ENCODE measurements at regions not wholly inside any gene's neighbourhood (a gene's known extent, or its start where the extent isn't known, plus 50 kb on each side); places are given as distances from the start of the nearest gene placed in this dataset.

DNA sequence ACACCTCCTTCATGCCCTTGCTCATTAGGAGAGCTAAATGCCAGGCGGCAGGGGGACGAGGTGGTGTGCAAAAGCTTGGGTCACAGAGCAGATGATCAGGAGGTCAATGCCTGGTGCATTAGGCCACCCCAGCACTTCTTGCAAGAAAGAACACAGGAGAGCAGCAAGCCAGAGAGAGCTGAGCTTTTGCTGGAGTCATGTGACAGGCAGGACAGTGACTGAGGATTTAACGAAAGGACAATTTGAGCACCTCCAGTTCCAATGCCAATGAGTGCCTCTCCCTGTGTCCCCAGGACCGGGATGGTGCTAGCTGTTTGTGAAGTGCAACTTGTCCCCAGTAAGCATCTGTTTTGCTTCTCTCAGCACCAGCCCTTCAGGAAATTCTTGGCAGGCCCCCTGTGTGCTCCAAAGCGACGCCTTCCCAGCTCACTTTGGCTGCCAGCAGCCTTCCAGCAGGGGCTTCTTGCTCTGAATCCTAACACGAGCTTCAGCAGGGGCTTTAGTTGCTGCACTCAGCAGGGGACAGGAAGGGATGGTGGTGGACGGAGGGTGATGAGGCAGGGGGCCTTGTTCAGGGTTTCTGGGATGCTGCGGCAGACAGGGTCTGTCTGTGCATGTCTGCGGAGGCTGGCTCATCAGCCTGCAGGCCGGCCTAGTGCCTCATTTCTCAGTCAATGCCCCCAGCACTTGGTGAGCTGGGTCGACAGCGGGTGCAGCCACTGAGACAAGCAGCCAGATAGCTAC is 368.1 kb downstream of the RPS24 start:
- TF ChIP-seq EZH2 (IDR thresholded peaks at IDR 0.05; ENCODE audit: borderline replicate concordance, insufficient read depth, low read depth, low read length, poor library complexity, severe bottlenecking) = no peak
- TF ChIP-seq CTCF (IDR thresholded peaks at IDR 0.05) = no peak
